Liver (tissue), 8 donors: ENCODE measurements at regions not wholly inside any gene's neighbourhood (a gene's known extent, or its start where the extent isn't known, plus 50 kb on each side); places are given as distances from the start of the nearest gene placed in this dataset.

Source experiments
- DNase-seq: peaks from one replicate; pipeline ENCODE4 v3.0.0-alpha.2; 2017; ENCODE audit warnings: low spot score
- H3K27ac ChIP-seq, 2 donors: one replicate each; pipeline ENCODE4 v1.7.0; 2013; ENCODE audit warnings: inconsistent platforms in 2 of 2, low read length in 2 of 2, control low read depth in 1 of 2, low read depth in 1 of 2, mild to moderate bottlenecking in 1 of 2
- H3K27me3 ChIP-seq, 4 donors: one replicate each; pipeline versions ENCODE4 v1.6.1 to v1.7.0; 2013; ENCODE audit warnings: low read length in 3 of 4, inconsistent platforms in 1 of 4, mild to moderate bottlenecking in 1 of 4, moderate library complexity in 1 of 4; ENCODE audit not compliant: control insufficient read depth in 4 of 4, insufficient read depth in 4 of 4
- H3K36me3 ChIP-seq, 4 donors: one replicate each; pipeline versions ENCODE4 v1.6.1 to v1.7.0; 2013; ENCODE audit warnings: low read length in 3 of 4, mild to moderate bottlenecking in 3 of 4, low read depth in 1 of 4, moderate library complexity in 1 of 4; ENCODE audit not compliant: control insufficient read depth in 4 of 4, insufficient read depth in 3 of 4
- H3K4me1 ChIP-seq, 4 donors: one replicate each; pipeline versions ENCODE4 v1.6.1 to v1.7.0; 2013; ENCODE audit warnings: low read length in 3 of 4, mild to moderate bottlenecking in 3 of 4, moderate library complexity in 1 of 4; ENCODE audit not compliant: control insufficient read depth in 4 of 4, insufficient read depth in 4 of 4
- H3K4me3 ChIP-seq, 3 donors: one replicate each; pipeline versions ENCODE4 v1.6.1 to v1.7.0; 2013; ENCODE audit warnings: low read length in 3 of 3, control low read depth in 1 of 3, low read depth in 1 of 3, mild to moderate bottlenecking in 1 of 3
- H3K9ac ChIP-seq, 2 donors: one replicate each; pipeline ENCODE4 v1.7.0; 2013; ENCODE audit warnings: low read length in 2 of 2, mild to moderate bottlenecking in 2 of 2, moderate library complexity in 2 of 2, control low read depth in 1 of 2, low read depth in 1 of 2
- H3K9me3 ChIP-seq, 4 donors: one replicate each; pipeline versions ENCODE4 v1.6.1 to v1.7.0; 2013; ENCODE audit warnings: low read length in 3 of 4; ENCODE audit not compliant: control insufficient read depth in 4 of 4
- ATF3 ChIP-seq: IDR thresholded peaks from 2 replicates; pipeline ENCODE4 v1.6.1; 2016; ENCODE audit warnings: antibody characterized with exemption
- EGR1 ChIP-seq, 2 donors: IDR thresholded peaks; 2 replicates each; pipeline ENCODE4 v1.6.1; 2016 to 2018; ENCODE audit warnings: antibody characterized with exemption in 2 of 2, low read depth in 2 of 2
- FOXA1 ChIP-seq: IDR thresholded peaks from 2 replicates; pipeline ENCODE4 v1.6.1; 2016; ENCODE audit warnings: antibody characterized with exemption
- FOXA2 ChIP-seq: IDR thresholded peaks from 2 replicates; pipeline ENCODE4 v1.6.1; 2016; ENCODE audit warnings: antibody characterized with exemption
- GABPA ChIP-seq, 2 donors: IDR thresholded peaks in 1 of 2; conservative IDR thresholded peaks in 1 of 2; 2 replicates each; pipeline ENCODE4 v1.6.1; 2016; ENCODE audit warnings: antibody characterized with exemption in 2 of 2, mild to moderate bottlenecking in 1 of 2, moderate library complexity in 1 of 2
- HNF4A ChIP-seq, 2 donors: conservative IDR thresholded peaks; 2 replicates each; pipeline ENCODE4 v1.6.1; 2016; ENCODE audit warnings: antibody characterized with exemption in 2 of 2, mild to moderate bottlenecking in 2 of 2
- HNF4G ChIP-seq: IDR thresholded peaks from 2 replicates; pipeline ENCODE4 v1.6.1; 2016; ENCODE audit warnings: antibody characterized with exemption
- JUND ChIP-seq, 2 donors: IDR thresholded peaks; 2 replicates each; pipeline ENCODE4 v1.6.1; 2016; ENCODE audit warnings: antibody characterized with exemption in 2 of 2
- NR2F2 ChIP-seq: IDR thresholded peaks from 2 replicates; pipeline ENCODE4 v1.6.1; 2016; ENCODE audit warnings: antibody characterized with exemption
- RAD21 ChIP-seq, 2 donors: IDR thresholded peaks; 2 replicates each; pipeline ENCODE4 v1.6.1; 2016; ENCODE audit warnings: antibody characterized with exemption in 2 of 2, mild to moderate bottlenecking in 2 of 2
- REST ChIP-seq: IDR thresholded peaks from 2 replicates; pipeline ENCODE4 v1.6.1; 2016; ENCODE audit warnings: antibody characterized with exemption, mild to moderate bottlenecking
- RXRA ChIP-seq, 2 donors: IDR thresholded peaks; 2 replicates each; pipeline ENCODE4 v1.6.1; 2017 to 2018; ENCODE audit warnings: antibody characterized with exemption in 2 of 2, mild to moderate bottlenecking in 1 of 2
- SP1 ChIP-seq: IDR thresholded peaks from 2 replicates; pipeline ENCODE4 v1.6.1; 2018; ENCODE audit warnings: antibody characterized with exemption, mild to moderate bottlenecking
- TAF1 ChIP-seq: conservative IDR thresholded peaks from 2 replicates; pipeline ENCODE4 v1.6.1; 2016; ENCODE audit warnings: antibody characterized with exemption, mild to moderate bottlenecking
- YY1 ChIP-seq: IDR thresholded peaks from 2 replicates; pipeline ENCODE4 v1.6.1; 2016; ENCODE audit warnings: antibody characterized with exemption, mild to moderate bottlenecking
- WGBS: extraction: QIAGEN DNeasy Blood & Tissue Kit; methylation state at CpG from one replicate; pipeline ENCODE4 v1.1.7; 2013; 5-methylcytosine and 5-hydroxymethylcytosine counted together
- TF ChIP-seq, protein P1 (sequence below): fragments of 150-350 bp; IDR thresholded peaks from 2 replicates; pipeline ENCODE4 v1.5.1; 2017; ENCODE audit warnings: improper control_type of control experiment, low read depth, low read length; ENCODE audit not compliant: missing input control
- TF ChIP-seq, protein P2 (sequence below): IDR thresholded peaks from 2 replicates; pipeline ENCODE4 v1.6.1; 2016; ENCODE audit warnings: antibody characterized with exemption
- TF ChIP-seq, protein P3 (sequence below): IDR thresholded peaks from 2 replicates; pipeline ENCODE4 v1.6.1; 2016; ENCODE audit warnings: antibody characterized with exemption
- donor health status: healthy.
- donor health status: healthy.
- donor health status: healthy.
- donor health status: healthy.
- donor health status: healthy.

DNA sequence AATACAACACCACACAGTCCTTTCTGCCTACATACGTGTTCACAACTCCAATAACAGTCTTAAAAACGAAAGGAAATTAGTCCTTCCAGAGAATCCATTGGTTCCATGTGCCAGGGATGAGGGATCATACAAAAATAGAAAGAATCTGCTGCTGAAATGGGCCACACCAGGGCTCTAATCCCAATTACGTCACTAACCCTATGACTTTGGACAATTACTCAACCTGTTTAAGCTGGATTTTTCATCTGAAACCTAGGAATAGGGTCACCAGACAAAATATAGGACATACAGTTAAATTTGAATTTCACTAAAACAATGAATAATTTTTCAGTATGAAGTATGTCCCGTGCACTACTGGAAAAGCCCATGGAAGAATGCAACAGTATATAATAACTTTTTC lies 264.7 kb downstream of the YTHDC2 start:
- H3K9me3 ChIP-seq, result no peaks in the 10 kb centered on the region
- no peaks in the 10 kb centered on the region for H3K27me3 ChIP-seq
- DNase-seq, result no peak
- no peak overlapping the region for H3K9ac ChIP-seq
- no peak overlapping the region for H3K27ac ChIP-seq
- no peaks in the 10 kb centered on the region for H3K36me3 ChIP-seq
- peaks cover 0 to 3% (median 1%) of the 10 kb centered on the region in 4 donors for H3K4me1 ChIP-seq
- TF ChIP-seq HNF4G, result no peak
- TF ChIP-seq JUND (IDR thresholded peaks at IDR 0.05), result no peak
- no peak for TF ChIP-seq RXRA (IDR thresholded peaks at IDR 0.05)
- TF ChIP-seq, protein P1, sequence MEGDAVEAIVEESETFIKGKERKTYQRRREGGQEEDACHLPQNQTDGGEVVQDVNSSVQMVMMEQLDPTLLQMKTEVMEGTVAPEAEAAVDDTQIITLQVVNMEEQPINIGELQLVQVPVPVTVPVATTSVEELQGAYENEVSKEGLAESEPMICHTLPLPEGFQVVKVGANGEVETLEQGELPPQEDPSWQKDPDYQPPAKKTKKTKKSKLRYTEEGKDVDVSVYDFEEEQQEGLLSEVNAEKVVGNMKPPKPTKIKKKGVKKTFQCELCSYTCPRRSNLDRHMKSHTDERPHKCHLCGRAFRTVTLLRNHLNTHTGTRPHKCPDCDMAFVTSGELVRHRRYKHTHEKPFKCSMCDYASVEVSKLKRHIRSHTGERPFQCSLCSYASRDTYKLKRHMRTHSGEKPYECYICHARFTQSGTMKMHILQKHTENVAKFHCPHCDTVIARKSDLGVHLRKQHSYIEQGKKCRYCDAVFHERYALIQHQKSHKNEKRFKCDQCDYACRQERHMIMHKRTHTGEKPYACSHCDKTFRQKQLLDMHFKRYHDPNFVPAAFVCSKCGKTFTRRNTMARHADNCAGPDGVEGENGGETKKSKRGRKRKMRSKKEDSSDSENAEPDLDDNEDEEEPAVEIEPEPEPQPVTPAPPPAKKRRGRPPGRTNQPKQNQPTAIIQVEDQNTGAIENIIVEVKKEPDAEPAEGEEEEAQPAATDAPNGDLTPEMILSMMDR, result no peak
- TF ChIP-seq, protein P2, sequence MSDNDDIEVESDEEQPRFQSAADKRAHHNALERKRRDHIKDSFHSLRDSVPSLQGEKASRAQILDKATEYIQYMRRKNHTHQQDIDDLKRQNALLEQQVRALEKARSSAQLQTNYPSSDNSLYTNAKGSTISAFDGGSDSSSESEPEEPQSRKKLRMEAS, result no peak
- TF ChIP-seq YY1, result no peak
- no peak for TF ChIP-seq FOXA2
- no peak for TF ChIP-seq NR2F2
- no peak for TF ChIP-seq GABPA (IDR thresholded peaks at IDR 0.05 in 1 of 2, conservative IDR thresholded peaks at IDR 0.05 in 1 of 2)
- no peak for TF ChIP-seq FOXA1
- no peak for TF ChIP-seq RAD21 (IDR thresholded peaks at IDR 0.05)
- no peak for TF ChIP-seq SP1
- no peak for TF ChIP-seq HNF4A (conservative IDR thresholded peaks at IDR 0.05)
- TF ChIP-seq ATF3, result no peak
- TF ChIP-seq, protein P3, sequence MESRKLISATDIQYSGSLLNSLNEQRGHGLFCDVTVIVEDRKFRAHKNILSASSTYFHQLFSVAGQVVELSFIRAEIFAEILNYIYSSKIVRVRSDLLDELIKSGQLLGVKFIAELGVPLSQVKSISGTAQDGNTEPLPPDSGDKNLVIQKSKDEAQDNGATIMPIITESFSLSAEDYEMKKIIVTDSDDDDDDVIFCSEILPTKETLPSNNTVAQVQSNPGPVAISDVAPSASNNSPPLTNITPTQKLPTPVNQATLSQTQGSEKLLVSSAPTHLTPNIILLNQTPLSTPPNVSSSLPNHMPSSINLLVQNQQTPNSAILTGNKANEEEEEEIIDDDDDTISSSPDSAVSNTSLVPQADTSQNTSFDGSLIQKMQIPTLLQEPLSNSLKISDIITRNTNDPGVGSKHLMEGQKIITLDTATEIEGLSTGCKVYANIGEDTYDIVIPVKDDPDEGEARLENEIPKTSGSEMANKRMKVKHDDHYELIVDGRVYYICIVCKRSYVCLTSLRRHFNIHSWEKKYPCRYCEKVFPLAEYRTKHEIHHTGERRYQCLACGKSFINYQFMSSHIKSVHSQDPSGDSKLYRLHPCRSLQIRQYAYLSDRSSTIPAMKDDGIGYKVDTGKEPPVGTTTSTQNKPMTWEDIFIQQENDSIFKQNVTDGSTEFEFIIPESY, result no peak
- no peak for TF ChIP-seq REST
- no peak for TF ChIP-seq EGR1 (IDR thresholded peaks at IDR 0.05; ENCODE audit: low read depth in 2 of 2)
- TF ChIP-seq TAF1, result no peak
- 84% methylated on average over 4 of the region's 4 CpGs for WGBS
- no peak overlapping the region for H3K4me3 ChIP-seq
